ENCODE measurements at regions not wholly inside any gene's neighbourhood (a gene's known extent, or its start where the extent isn't known, plus 50 kb on each side); places are given as distances from the start of the nearest gene placed in this dataset.
A peak's percentile ranks its signal among the peaks of the same experiment; 100 is the strongest.

DNA sequence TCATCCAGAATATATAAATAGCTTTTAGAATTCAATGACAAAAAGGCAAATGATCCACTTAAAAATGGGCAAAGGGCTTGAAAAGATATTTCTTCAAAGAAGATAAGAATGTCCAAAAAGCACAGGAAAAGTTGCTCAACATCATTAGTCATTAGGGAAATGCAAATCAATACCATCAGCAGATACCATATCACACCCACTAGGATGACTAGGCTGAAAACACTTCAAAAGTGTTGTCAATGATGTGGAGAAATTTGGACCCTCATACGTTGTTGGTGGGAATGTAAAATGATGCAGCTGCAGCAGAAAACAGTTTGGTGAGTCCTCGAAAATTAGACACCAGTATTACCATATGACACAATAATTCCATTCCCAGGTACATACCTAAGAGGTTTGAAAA is 303.6 kb upstream of the SLC35B3 start:
- H3K27ac ChIP-seq (ENCODE audit: low read depth, low read length) = no peak overlapping the region
- H3K9me3 ChIP-seq (ENCODE audit: control insufficient read depth in 5 of 5, low read length in 5 of 5) = peaks cover 0 to 4% (median 0%) of the 10 kb centered on the region in 5 donors
- H3K4me1 ChIP-seq (ENCODE audit: control insufficient read depth in 5 of 5, insufficient read depth in 5 of 5, low read length in 5 of 5) = no peaks in the 10 kb centered on the region
- no peak overlapping the region for H3K4me3 ChIP-seq (ENCODE audit: low read depth in 1 of 5, low read length in 5 of 5)
- H3K36me3 ChIP-seq (ENCODE audit: control insufficient read depth in 5 of 5, insufficient read depth in 5 of 5, low read length in 5 of 5) = no peaks in the 10 kb centered on the region
- no peak overlapping the region for H3K9ac ChIP-seq (ENCODE audit: low read length in 5 of 5)
- H3K27me3 ChIP-seq (ENCODE audit: control insufficient read depth in 5 of 5, insufficient read depth in 4 of 5, low read length in 5 of 5) = no peaks in the 10 kb centered on the region

DNA sequence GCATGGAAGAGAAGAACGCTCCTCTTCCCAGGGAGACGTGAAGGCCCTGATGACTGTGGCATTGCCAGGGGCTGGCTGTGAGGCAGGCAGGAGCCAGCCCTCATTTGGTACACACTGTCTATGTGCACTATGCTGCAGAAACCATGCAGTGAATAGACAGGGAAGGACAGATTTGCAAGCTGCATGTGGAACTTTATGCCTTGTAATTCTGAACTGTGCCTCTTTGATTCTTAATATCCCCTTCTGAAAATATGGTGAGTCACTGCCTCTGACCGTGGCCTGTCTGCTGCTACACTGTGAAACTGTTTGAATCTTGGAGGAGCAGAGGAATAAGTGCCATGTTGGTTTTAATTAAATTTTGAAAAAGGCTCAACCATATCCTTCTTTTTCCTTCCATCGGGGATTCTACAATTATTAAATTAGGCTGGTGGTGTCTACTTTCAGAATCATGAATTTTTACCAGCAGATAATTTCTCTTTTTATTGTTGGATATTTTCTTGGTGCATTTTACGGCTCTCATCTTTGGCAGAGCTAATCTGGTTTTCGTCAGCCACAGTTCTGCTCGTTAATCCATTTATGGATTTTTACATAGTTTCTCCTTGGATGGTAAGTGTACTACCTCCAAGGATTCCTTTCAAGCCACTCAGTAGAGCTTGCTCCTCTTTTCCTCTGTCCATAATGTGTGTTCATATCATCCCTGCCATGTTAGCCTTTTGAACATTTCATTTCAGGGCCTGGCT is 301.0 kb upstream of the SLC35B3 start:
- Histone ChIP-seq H3K27ac (ENCODE audit: low read depth, low read length) (no peak overlapping the region), H3K4me1 (ENCODE audit: control insufficient read depth in 5 of 5, insufficient read depth in 5 of 5, low read length in 5 of 5) (peaks cover 0 to 5% (median 0%) of the 10 kb centered on the region in 5 donors), H3K4me3 (ENCODE audit: low read depth in 1 of 5, low read length in 5 of 5) (no peak overlapping the region), H3K36me3 (ENCODE audit: control insufficient read depth in 5 of 5, insufficient read depth in 5 of 5, low read length in 5 of 5) (no peaks in the 10 kb centered on the region), H3K27me3 (ENCODE audit: control insufficient read depth in 5 of 5, insufficient read depth in 4 of 5, low read length in 5 of 5) (no peaks in the 10 kb centered on the region), H3K9ac (ENCODE audit: low read length in 5 of 5) (no peak overlapping the region), H3K9me3 (ENCODE audit: control insufficient read depth in 5 of 5, low read length in 5 of 5) (no peaks in the 10 kb centered on the region)

DNA sequence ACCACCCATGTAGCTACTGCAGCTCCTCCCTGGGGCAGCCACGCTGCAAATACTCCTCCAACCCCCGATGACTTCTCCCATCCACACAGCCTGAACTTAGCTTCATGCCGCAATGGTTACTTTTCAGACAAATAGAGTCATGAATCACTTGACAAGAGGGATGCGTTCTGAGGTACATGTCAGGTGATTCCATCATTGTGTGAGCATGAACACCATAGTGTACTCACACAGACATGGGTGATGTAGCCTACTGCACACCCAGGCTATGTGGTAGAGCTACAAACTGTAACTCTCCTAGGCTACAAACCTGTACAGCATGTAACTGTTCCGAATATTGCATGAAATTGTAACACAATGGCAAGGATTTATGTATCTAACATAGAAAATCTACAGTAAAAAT is 298.5 kb upstream of the SLC35B3 start:
- Histone ChIP-seq H3K36me3 (ENCODE audit: control insufficient read depth in 5 of 5, insufficient read depth in 5 of 5, low read length in 5 of 5) (no peaks in the 10 kb centered on the region), H3K4me3 (ENCODE audit: low read depth in 1 of 5, low read length in 5 of 5) (no peak overlapping the region), H3K27me3 (ENCODE audit: control insufficient read depth in 5 of 5, insufficient read depth in 4 of 5, low read length in 5 of 5) (no peaks in the 10 kb centered on the region), H3K27ac (ENCODE audit: low read depth, low read length) (no peak overlapping the region), H3K9ac (ENCODE audit: low read length in 5 of 5) (no peak overlapping the region), H3K4me1 (ENCODE audit: control insufficient read depth in 5 of 5, insufficient read depth in 5 of 5, low read length in 5 of 5) (peaks cover 0 to 5% (median 0%) of the 10 kb centered on the region in 5 donors), H3K9me3 (ENCODE audit: control insufficient read depth in 5 of 5, low read length in 5 of 5) (no peaks in the 10 kb centered on the region)

DNA sequence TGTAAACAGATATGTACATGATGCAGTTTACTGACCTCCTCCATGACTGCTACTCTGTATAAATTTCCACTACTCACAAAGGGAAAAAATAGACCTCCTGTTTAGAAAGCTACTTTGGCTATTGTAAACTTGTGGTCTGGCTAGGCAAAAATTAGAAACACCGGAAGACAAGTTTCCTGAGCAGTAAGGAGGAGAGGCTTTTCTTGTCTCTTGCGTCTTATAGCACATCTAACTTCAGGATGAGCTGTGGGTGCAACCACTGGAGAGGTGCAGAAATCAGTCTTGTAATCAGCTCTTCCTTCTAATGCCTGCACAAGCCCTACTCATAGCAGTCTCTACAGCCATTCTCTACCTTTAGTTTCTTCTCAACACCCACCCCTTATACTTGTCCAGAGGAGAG is 296.5 kb upstream of the SLC35B3 start:
- no peak overlapping the region for H3K9ac ChIP-seq (ENCODE audit: low read length in 5 of 5)
- no peaks in the 10 kb centered on the region for H3K27me3 ChIP-seq (ENCODE audit: control insufficient read depth in 5 of 5, insufficient read depth in 4 of 5, low read length in 5 of 5)
- H3K4me3 ChIP-seq (ENCODE audit: low read depth in 1 of 5, low read length in 5 of 5) = no peak overlapping the region
- H3K36me3 ChIP-seq (ENCODE audit: control insufficient read depth in 5 of 5, insufficient read depth in 5 of 5, low read length in 5 of 5) = no peaks in the 10 kb centered on the region
- H3K9me3 ChIP-seq (ENCODE audit: control insufficient read depth in 5 of 5, low read length in 5 of 5) = no peaks in the 10 kb centered on the region
- no peak overlapping the region for H3K27ac ChIP-seq (ENCODE audit: low read depth, low read length)
- peaks cover 0 to 5% (median 0%) of the 10 kb centered on the region in 5 donors for H3K4me1 ChIP-seq (ENCODE audit: control insufficient read depth in 5 of 5, insufficient read depth in 5 of 5, low read length in 5 of 5)

DNA sequence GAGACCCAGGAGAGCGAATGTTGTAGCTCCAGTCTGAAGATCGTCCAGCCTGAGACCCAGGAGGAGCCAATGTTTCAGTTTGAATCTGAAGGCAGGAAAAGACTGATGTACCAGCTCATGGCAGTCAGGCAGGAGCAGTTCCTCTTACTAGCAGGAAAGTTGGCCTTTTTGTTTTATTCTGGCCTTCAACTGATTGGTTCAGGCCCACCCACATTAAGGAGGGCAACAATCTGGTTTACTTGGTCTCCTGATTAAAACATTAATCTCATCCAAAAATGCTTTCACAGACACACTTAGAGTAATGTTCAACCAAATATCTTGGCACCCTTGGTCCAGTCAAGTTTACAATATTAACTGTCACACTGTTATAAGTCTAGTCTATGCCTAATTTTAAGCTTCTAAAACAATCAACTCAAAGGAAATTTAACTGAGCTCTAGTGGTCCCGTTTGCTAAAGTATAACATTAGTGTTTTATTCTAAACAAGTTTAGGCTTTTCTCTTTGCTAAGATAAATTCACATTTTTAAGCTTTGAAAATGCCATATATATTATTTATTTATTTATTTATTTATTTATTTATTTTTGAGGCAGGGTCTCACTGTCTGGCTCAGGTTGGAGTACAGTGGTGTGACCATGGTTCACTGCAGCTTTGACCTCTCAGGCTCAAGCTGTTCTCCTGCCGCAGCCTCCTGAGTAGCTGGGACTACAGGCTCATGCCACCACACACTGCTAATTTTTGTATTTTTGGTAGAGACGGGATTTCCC is 275.5 kb upstream of the SLC35B3 start:
- Histone ChIP-seq H3K9me3 (ENCODE audit: control insufficient read depth in 5 of 5, low read length in 5 of 5) (no peaks in the 10 kb centered on the region), H3K4me3 (ENCODE audit: low read depth in 1 of 5, low read length in 5 of 5) (no peak overlapping the region), H3K27me3 (ENCODE audit: control insufficient read depth in 5 of 5, insufficient read depth in 4 of 5, low read length in 5 of 5) (no peaks in the 10 kb centered on the region), H3K36me3 (ENCODE audit: control insufficient read depth in 5 of 5, insufficient read depth in 5 of 5, low read length in 5 of 5) (no peaks in the 10 kb centered on the region), H3K27ac (ENCODE audit: low read depth, low read length) (no peak overlapping the region), H3K9ac (ENCODE audit: low read length in 5 of 5) (no peak overlapping the region), H3K4me1 (ENCODE audit: control insufficient read depth in 5 of 5, insufficient read depth in 5 of 5, low read length in 5 of 5) (peaks cover 0 to 8% (median 7%) of the 10 kb centered on the region in 5 donors)

DNA sequence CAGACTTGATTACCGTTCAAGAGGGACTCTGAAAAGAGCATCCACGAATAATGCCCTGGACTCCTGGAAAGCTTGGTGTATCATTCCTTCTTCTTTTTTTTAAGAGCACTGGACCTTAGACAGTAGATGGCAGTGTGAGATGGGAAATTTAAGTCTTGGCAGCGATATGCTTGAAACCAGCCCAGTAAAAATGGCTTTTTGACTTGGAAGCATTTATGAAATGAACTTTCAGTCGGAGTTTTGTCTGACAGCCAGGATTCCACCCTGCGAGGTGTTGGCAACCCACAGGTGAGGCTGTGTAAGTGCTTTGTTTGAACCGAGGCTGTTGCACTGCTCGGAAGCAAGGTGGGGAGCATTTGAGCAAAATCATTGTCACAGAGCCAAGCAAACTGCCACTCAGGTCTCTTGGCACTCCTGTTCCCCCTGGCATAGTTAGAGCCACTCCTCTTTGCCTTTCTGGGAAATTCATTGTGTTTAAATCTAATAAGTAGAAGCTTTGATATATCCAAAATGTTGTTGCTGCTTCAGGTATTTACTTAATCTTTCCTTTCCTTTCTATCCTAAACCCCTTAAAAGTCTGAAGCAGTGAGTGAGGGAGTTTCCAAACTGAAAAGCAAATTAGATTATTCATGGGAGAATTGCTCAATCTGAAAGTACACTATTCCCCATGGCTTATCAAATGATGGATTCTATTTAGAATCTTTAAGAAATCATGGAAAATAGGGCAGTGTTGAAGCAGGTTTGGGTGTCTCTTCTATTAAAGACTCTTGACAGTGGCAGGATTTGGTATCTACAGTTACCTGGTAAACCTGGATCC is 272.8 kb upstream of the SLC35B3 start:
- H3K36me3 ChIP-seq (ENCODE audit: control insufficient read depth in 5 of 5, insufficient read depth in 5 of 5, low read length in 5 of 5) = no peaks in the 10 kb centered on the region
- H3K9me3 ChIP-seq (ENCODE audit: control insufficient read depth in 5 of 5, low read length in 5 of 5) = no peaks in the 10 kb centered on the region
- H3K27me3 ChIP-seq (ENCODE audit: control insufficient read depth in 5 of 5, insufficient read depth in 4 of 5, low read length in 5 of 5) = no peaks in the 10 kb centered on the region
- H3K4me1 ChIP-seq (ENCODE audit: control insufficient read depth in 5 of 5, insufficient read depth in 5 of 5, low read length in 5 of 5) = peaks cover 0 to 8% (median 7%) of the 10 kb centered on the region in 5 donors
- H3K27ac ChIP-seq (ENCODE audit: low read depth, low read length) = peak overlapping the region; percentile 15
- peak overlapping the region in 3 of 5 donors; percentile 44 to 62 (median 45) for H3K9ac ChIP-seq (ENCODE audit: low read length in 5 of 5)
- peak overlapping the region; percentile 47 to 78 (median 66) for H3K4me3 ChIP-seq (ENCODE audit: low read depth in 1 of 5, low read length in 5 of 5)

DNA sequence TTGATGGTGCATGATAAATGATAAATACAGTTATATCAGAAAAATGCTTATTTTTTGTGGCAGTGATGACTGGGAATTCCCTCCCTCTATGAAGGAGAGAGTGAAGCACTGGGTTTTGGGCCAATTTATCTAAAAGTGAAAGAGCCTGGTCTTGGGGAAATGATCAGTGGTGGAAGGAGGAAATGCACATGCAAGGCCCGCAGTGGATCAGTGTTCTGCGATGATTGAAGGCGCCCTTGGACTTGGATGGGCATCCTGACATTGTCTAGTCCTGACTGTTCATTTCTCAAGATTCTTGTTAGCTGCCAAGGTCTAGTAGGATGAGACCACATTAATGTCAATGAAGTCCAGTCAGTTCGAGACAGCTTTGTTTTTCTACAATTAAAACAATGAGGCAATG is 272.0 kb upstream of the SLC35B3 start:
- H3K9me3 ChIP-seq (ENCODE audit: control insufficient read depth in 5 of 5, low read length in 5 of 5) = no peaks in the 10 kb centered on the region
- H3K4me1 ChIP-seq (ENCODE audit: control insufficient read depth in 5 of 5, insufficient read depth in 5 of 5, low read length in 5 of 5) = peaks cover 0 to 8% (median 7%) of the 10 kb centered on the region in 5 donors
- H3K4me3 ChIP-seq (ENCODE audit: low read depth in 1 of 5, low read length in 5 of 5) = no peak overlapping the region
- no peak overlapping the region for H3K9ac ChIP-seq (ENCODE audit: low read length in 5 of 5)
- no peak overlapping the region for H3K27ac ChIP-seq (ENCODE audit: low read depth, low read length)
- no peaks in the 10 kb centered on the region for H3K27me3 ChIP-seq (ENCODE audit: control insufficient read depth in 5 of 5, insufficient read depth in 4 of 5, low read length in 5 of 5)
- H3K36me3 ChIP-seq (ENCODE audit: control insufficient read depth in 5 of 5, insufficient read depth in 5 of 5, low read length in 5 of 5) = no peaks in the 10 kb centered on the region

DNA sequence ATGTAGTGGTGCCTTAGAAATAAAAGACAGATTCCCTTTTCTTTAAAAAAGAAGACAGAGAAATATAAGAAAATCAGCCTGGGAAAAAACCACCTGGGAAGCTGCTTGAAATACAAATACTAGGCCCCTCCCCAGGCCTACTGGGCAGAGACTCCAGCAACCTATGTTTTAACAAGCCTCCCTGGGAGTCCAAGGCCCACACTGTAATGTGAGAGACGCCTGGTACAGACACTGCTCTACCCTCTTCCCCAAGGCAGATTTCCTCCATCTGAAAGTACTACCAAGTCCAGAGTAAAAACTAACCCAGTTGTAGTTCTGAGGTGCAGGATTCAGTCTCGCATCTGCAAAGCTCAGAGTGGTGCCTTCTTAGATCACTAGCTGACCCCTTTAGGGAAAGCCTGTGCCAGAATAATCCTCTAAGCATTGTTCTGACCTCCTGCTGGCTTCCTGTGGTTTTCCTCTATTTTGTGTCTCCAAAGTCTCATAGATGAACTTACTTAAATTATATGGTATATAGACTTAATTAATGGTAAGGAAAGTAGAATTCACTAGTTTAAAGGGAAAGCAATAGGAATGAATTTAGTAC is 270.2 kb upstream of the SLC35B3 start:
- Histone ChIP-seq H3K9me3 (ENCODE audit: control insufficient read depth in 5 of 5, low read length in 5 of 5) (no peaks in the 10 kb centered on the region), H3K36me3 (ENCODE audit: control insufficient read depth in 5 of 5, insufficient read depth in 5 of 5, low read length in 5 of 5) (no peaks in the 10 kb centered on the region), H3K9ac (ENCODE audit: low read length in 5 of 5) (no peak overlapping the region), H3K4me3 (ENCODE audit: low read depth in 1 of 5, low read length in 5 of 5) (no peak overlapping the region), H3K4me1 (ENCODE audit: control insufficient read depth in 5 of 5, insufficient read depth in 5 of 5, low read length in 5 of 5) (peaks cover 0 to 8% (median 7%) of the 10 kb centered on the region in 5 donors), H3K27ac (ENCODE audit: low read depth, low read length) (no peak overlapping the region), H3K27me3 (ENCODE audit: control insufficient read depth in 5 of 5, insufficient read depth in 4 of 5, low read length in 5 of 5) (no peaks in the 10 kb centered on the region)

DNA sequence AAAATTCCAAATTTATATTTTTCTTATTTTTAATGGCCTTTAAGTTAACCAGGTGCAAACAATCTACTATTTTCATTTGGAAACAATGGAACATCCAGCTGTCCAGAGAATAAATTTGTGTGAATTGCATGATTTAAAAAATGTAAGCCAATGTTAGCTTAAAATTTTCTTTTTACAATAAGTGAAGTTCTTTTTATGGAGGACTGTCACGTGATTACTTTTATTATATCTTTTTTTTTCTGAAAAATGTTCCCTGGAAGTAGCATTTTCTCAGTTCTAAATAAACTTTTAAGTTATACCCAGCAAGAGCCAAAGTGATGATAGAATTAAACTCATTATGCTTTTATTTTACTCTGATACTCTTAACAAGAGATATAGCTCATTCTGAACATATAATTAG is 267.7 kb upstream of the SLC35B3 start:
- H3K27me3 ChIP-seq (ENCODE audit: control insufficient read depth in 5 of 5, insufficient read depth in 4 of 5, low read length in 5 of 5) = no peaks in the 10 kb centered on the region
- H3K9me3 ChIP-seq (ENCODE audit: control insufficient read depth in 5 of 5, low read length in 5 of 5) = no peaks in the 10 kb centered on the region
- H3K4me3 ChIP-seq (ENCODE audit: low read depth in 1 of 5, low read length in 5 of 5) = no peak overlapping the region
- no peak overlapping the region for H3K27ac ChIP-seq (ENCODE audit: low read depth, low read length)
- H3K9ac ChIP-seq (ENCODE audit: low read length in 5 of 5) = no peak overlapping the region
- peaks cover 0 to 3% (median 1%) of the 10 kb centered on the region in 5 donors for H3K4me1 ChIP-seq (ENCODE audit: control insufficient read depth in 5 of 5, insufficient read depth in 5 of 5, low read length in 5 of 5)
- H3K36me3 ChIP-seq (ENCODE audit: control insufficient read depth in 5 of 5, insufficient read depth in 5 of 5, low read length in 5 of 5) = no peaks in the 10 kb centered on the region

All from subcutaneous abdominal adipose tissue (tissue), 5 donors.